ENCODE measurements at regions not wholly inside any gene's neighbourhood (a gene's known extent, or its start where the extent isn't known, plus 50 kb on each side); places are given as distances from the start of the nearest gene placed in this dataset.
"Not testable (repeated sequence)": the region's sequence is repeated elsewhere in the genome, so short reads cannot be mapped to it uniquely, and the experiment has no call there.

GRCh38 chr12:71276541-71276940 is 118.7 kb upstream of the TSPAN8 start:
- no peak overlapping the region for H3K27ac ChIP-seq (ENCODE audit: low read length)
- peak; percentile 92 for DNase-seq
- H3K9me3 ChIP-seq (replicated peaks; ENCODE audit: control insufficient read depth, low read depth, low read length) = no peaks in the 10 kb centered on the region
- H3K27me3 ChIP-seq (ENCODE audit: control insufficient read depth, insufficient read depth, low read length) = no peaks in the 10 kb centered on the region
- no peak overlapping the region for H3K4me3 ChIP-seq (ENCODE audit: low read length)
- no peaks in the 10 kb centered on the region for H3K36me3 ChIP-seq (ENCODE audit: control insufficient read depth, insufficient read depth, low read length)
- H3K4me1 ChIP-seq (ENCODE audit: control insufficient read depth, insufficient read depth, low read length) = no peaks in the 10 kb centered on the region

DNA sequence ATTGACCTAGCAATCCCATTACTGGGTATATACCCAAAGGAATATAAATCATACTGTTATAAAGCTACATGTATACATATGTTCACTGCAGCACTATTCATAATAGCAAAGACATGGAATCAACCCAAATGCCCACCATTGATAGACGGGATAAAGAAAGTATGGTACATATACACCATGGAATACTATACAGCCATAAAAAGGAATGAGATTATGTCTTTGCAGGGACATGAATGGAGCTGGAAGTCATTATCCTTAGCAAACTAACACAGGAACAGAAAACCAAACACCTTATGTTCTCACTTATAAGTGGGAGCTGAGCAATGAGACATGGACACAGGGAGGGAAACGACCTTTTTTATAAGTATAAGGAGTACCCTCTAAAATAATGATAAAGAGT is 113.0 kb upstream of the TSPAN8 start:
- not testable (repeated sequence) for H3K36me3 ChIP-seq (ENCODE audit: control insufficient read depth, insufficient read depth, low read length); H3K4me3 ChIP-seq (ENCODE audit: low read length); H3K27me3 ChIP-seq (ENCODE audit: control insufficient read depth, insufficient read depth, low read length); H3K27ac ChIP-seq (ENCODE audit: low read length); DNase-seq; H3K4me1 ChIP-seq (ENCODE audit: control insufficient read depth, insufficient read depth, low read length); H3K9me3 ChIP-seq (replicated peaks; ENCODE audit: control insufficient read depth, low read depth, low read length)
- WGBS (ENCODE audit: insufficient coverage) = no CpG with 5 or more reads among the region's 2 CpGs

GRCh38 chr12:71270057-71270456 is 112.3 kb upstream of the TSPAN8 start:
- no peaks in the 10 kb centered on the region for H3K9me3 ChIP-seq (replicated peaks; ENCODE audit: control insufficient read depth, low read depth, low read length)
- H3K27ac ChIP-seq (ENCODE audit: low read length) = no peak overlapping the region
- WGBS (ENCODE audit: insufficient coverage) = no CpG with 5 or more reads among the region's 5 CpGs
- no peak overlapping the region for H3K4me3 ChIP-seq (ENCODE audit: low read length)
- no peaks in the 10 kb centered on the region for H3K36me3 ChIP-seq (ENCODE audit: control insufficient read depth, insufficient read depth, low read length)
- no peaks in the 10 kb centered on the region for H3K4me1 ChIP-seq (ENCODE audit: control insufficient read depth, insufficient read depth, low read length)
- no peak for DNase-seq
- H3K27me3 ChIP-seq (ENCODE audit: control insufficient read depth, insufficient read depth, low read length) = no peaks in the 10 kb centered on the region

DNA sequence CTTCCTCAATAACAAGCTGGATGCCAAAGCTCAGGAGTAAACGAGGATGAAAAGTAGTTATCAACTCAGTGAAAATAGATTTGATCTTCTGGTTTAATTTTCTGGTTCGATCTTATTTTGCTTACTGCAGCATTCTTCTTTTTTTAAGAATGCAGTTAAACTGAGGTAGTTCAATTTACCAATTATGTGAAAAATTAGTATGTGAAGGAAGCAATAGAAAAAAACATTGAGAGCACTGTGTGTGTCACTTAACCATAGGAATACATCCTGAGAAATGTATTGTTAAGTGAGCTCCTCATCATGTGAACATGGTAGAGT is 111.4 kb upstream of the TSPAN8 start:
- no CpG with 5 or more reads among the region's 2 CpGs for WGBS (ENCODE audit: insufficient coverage)
- no peak overlapping the region for H3K4me3 ChIP-seq (ENCODE audit: low read length)
- H3K36me3 ChIP-seq (ENCODE audit: control insufficient read depth, insufficient read depth, low read length) = no peaks in the 10 kb centered on the region
- H3K9me3 ChIP-seq (replicated peaks; ENCODE audit: control insufficient read depth, low read depth, low read length) = no peaks in the 10 kb centered on the region
- no peaks in the 10 kb centered on the region for H3K27me3 ChIP-seq (ENCODE audit: control insufficient read depth, insufficient read depth, low read length)
- no peak overlapping the region for H3K27ac ChIP-seq (ENCODE audit: low read length)
- no peaks in the 10 kb centered on the region for H3K4me1 ChIP-seq (ENCODE audit: control insufficient read depth, insufficient read depth, low read length)
- DNase-seq = no peak

DNA sequence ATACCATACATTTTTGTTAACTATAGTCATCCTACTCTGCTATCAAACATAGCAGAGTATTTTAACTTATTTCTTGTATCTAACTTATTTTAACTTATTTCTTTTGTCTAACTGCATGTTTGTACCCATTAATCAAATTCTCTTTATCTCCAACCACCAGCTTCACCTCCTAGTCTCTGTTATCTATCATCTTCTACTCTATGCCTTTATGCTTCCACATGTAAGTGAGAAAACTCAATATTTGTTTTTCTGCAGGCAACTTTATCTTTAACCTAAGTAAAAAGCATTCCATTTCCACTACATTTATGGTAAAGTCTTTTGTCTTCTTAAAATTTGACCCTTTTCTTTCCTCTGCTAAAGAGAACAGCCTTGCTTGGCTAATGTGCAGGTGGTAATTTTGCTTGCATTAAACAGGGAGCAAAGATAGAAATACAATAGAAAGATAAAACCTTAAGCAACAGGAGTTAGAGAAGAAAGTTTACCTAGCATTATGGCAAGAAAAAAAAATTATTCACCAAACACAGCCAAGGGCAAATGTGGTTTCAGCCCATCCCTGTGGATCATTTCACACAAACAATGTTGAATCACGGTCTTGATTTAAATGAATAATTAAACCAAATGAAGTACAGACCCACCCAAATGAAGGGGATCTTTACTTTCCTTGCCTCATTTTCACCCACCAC is 110.9 kb upstream of the TSPAN8 start:
- Histone ChIP-seq H3K27ac (ENCODE audit: low read length) (no peak overlapping the region), H3K4me3 (ENCODE audit: low read length) (no peak overlapping the region), H3K36me3 (ENCODE audit: control insufficient read depth, insufficient read depth, low read length) (no peaks in the 10 kb centered on the region), H3K9me3 (replicated peaks; ENCODE audit: control insufficient read depth, low read depth, low read length) (no peaks in the 10 kb centered on the region), H3K4me1 (ENCODE audit: control insufficient read depth, insufficient read depth, low read length) (no peaks in the 10 kb centered on the region), H3K27me3 (ENCODE audit: control insufficient read depth, insufficient read depth, low read length) (no peaks in the 10 kb centered on the region)
- no CpG with 5 or more reads among the region's 1 CpG for WGBS (ENCODE audit: insufficient coverage)
- DNase-seq = no peak

GRCh38 chr12:71266606-71267005 is 108.8 kb upstream of the TSPAN8 start:
- DNase-seq = peak; percentile 81
- no peaks in the 10 kb centered on the region for H3K4me1 ChIP-seq (ENCODE audit: control insufficient read depth, insufficient read depth, low read length)
- H3K9me3 ChIP-seq (replicated peaks; ENCODE audit: control insufficient read depth, low read depth, low read length) = no peaks in the 10 kb centered on the region
- 30% methylated on average over 4 of the region's 4 CpGs for WGBS (ENCODE audit: insufficient coverage)
- H3K27ac ChIP-seq (ENCODE audit: low read length) = no peak overlapping the region
- no peaks in the 10 kb centered on the region for H3K36me3 ChIP-seq (ENCODE audit: control insufficient read depth, insufficient read depth, low read length)
- no peaks in the 10 kb centered on the region for H3K27me3 ChIP-seq (ENCODE audit: control insufficient read depth, insufficient read depth, low read length)
- no peak overlapping the region for H3K4me3 ChIP-seq (ENCODE audit: low read length)

DNA sequence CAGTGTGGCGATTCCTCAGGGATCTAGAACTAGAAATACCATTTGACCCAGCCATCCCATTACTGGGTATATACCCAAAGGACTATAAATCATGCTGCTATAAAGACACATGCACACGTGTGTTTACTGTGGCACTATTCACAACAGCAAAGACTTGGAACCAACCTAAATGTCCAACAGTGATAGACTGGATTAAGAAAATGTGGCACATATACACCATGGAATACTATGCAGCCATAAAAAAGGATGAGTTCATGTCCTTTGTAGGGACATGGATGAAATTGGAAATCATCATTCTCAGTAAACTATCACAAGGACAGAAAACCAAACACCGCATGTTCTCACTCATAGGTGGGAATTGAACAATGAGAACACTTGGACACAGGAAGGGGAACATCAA is 107.9 kb upstream of the TSPAN8 start:
- H3K4me1 ChIP-seq (ENCODE audit: control insufficient read depth, insufficient read depth, low read length); DNase-seq; H3K27me3 ChIP-seq (ENCODE audit: control insufficient read depth, insufficient read depth, low read length); H3K9me3 ChIP-seq (replicated peaks; ENCODE audit: control insufficient read depth, low read depth, low read length); H3K4me3 ChIP-seq (ENCODE audit: low read length); H3K36me3 ChIP-seq (ENCODE audit: control insufficient read depth, insufficient read depth, low read length); H3K27ac ChIP-seq (ENCODE audit: low read length): not testable (repeated sequence)
- no CpG with 5 or more reads among the region's 3 CpGs for WGBS (ENCODE audit: insufficient coverage)

GRCh38 chr12:71262466-71262865 is 104.7 kb upstream of the TSPAN8 start:
- no peaks in the 10 kb centered on the region for H3K27me3 ChIP-seq (ENCODE audit: control insufficient read depth, insufficient read depth, low read length)
- H3K4me3 ChIP-seq (ENCODE audit: low read length) = no peak overlapping the region
- no peak overlapping the region for H3K27ac ChIP-seq (ENCODE audit: low read length)
- H3K9me3 ChIP-seq (replicated peaks; ENCODE audit: control insufficient read depth, low read depth, low read length) = no peaks in the 10 kb centered on the region
- no CpG with 5 or more reads among the region's 3 CpGs for WGBS (ENCODE audit: insufficient coverage)
- no peaks in the 10 kb centered on the region for H3K4me1 ChIP-seq (ENCODE audit: control insufficient read depth, insufficient read depth, low read length)
- H3K36me3 ChIP-seq (ENCODE audit: control insufficient read depth, insufficient read depth, low read length) = no peaks in the 10 kb centered on the region
- peak; percentile 79 for DNase-seq

DNA sequence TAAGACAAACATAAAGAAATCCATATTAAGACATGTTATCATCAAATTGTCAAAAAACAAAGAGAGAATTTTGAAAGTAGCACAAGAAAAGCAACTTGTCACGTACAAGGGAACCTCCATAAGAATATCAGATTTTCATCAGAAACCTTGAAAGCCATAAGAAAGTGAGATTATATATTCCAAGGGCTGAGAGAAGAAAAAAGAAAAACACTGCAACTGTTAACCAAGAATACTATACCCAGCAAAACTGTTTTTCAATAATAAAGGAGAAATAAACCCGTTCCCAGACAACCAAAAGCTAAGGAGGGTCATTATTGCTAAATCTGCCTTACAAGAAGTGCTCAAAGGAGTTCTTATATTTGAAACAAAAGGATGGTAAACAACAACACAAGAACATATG is 94.7 kb upstream of the TSPAN8 start:
- H3K27me3 ChIP-seq (ENCODE audit: control insufficient read depth, insufficient read depth, low read length) = no peaks in the 10 kb centered on the region

GRCh38 chr12:71250166-71250565 is 92.4 kb upstream of the TSPAN8 start:
- H3K9me3 ChIP-seq (replicated peaks; ENCODE audit: control insufficient read depth, low read depth, low read length) = peaks cover 16% of the 10 kb centered on the region

More for the DNA sequence above, 94.7 kb upstream of the TSPAN8 start:
- Histone ChIP-seq H3K4me3 (ENCODE audit: low read length) (no peak overlapping the region), H3K4me1 (ENCODE audit: control insufficient read depth, insufficient read depth, low read length) (no peaks in the 10 kb centered on the region), H3K27ac (ENCODE audit: low read length) (no peak overlapping the region), H3K36me3 (ENCODE audit: control insufficient read depth, insufficient read depth, low read length) (no peaks in the 10 kb centered on the region), H3K9me3 (replicated peaks; ENCODE audit: control insufficient read depth, low read depth, low read length) (peaks cover 16% of the 10 kb centered on the region)
- WGBS (ENCODE audit: insufficient coverage) = no CpG with 5 or more reads among the region's 2 CpGs
- no peak for DNase-seq

GRCh38 chr12:71243370-71243769 is 85.6 kb upstream of the TSPAN8 start:
- H3K27ac ChIP-seq (ENCODE audit: low read length) = no peak overlapping the region
- peak; percentile 18 for DNase-seq
- H3K4me1 ChIP-seq (ENCODE audit: control insufficient read depth, insufficient read depth, low read length) = no peaks in the 10 kb centered on the region
- H3K4me3 ChIP-seq (ENCODE audit: low read length) = no peak overlapping the region
- H3K36me3 ChIP-seq (ENCODE audit: control insufficient read depth, insufficient read depth, low read length) = no peaks in the 10 kb centered on the region
- WGBS (ENCODE audit: insufficient coverage) = no CpG with 5 or more reads among the region's 1 CpG
- H3K9me3 ChIP-seq (replicated peaks; ENCODE audit: control insufficient read depth, low read depth, low read length) = no peaks in the 10 kb centered on the region
- H3K27me3 ChIP-seq (ENCODE audit: control insufficient read depth, insufficient read depth, low read length) = no peaks in the 10 kb centered on the region

More at GRCh38 chr12:71250166-71250565, 92.4 kb upstream of the TSPAN8 start:
- H3K36me3 ChIP-seq (ENCODE audit: control insufficient read depth, insufficient read depth, low read length) = no peaks in the 10 kb centered on the region
- DNase-seq = peak; percentile 26
- H3K27me3 ChIP-seq (ENCODE audit: control insufficient read depth, insufficient read depth, low read length) = no peaks in the 10 kb centered on the region
- WGBS (ENCODE audit: insufficient coverage) = 33% methylated on average over 1 of the region's 4 CpGs
- no peak overlapping the region for H3K27ac ChIP-seq (ENCODE audit: low read length)
- H3K4me1 ChIP-seq (ENCODE audit: control insufficient read depth, insufficient read depth, low read length) = no peaks in the 10 kb centered on the region
- no peak overlapping the region for H3K4me3 ChIP-seq (ENCODE audit: low read length)

All from muscle of leg (tissue), 3 donors.